GM21737 (cell line): ENCODE measurements at regions not wholly inside any gene's neighbourhood (a gene's known extent, or its start where the extent isn't known, plus 50 kb on each side); places are given as distances from the start of the nearest gene placed in this dataset.
"Not testable (repeated sequence)": the region's sequence is repeated elsewhere in the genome, so short reads cannot be mapped to it uniquely, and the experiment has no call there.

ENCODE experiments used
- ATAC-seq: cut with Tn5 transposase; IDR thresholded peaks from one replicate; pipeline ENCODE4 v1.9.1; 2021; ENCODE audit warnings: mild to moderate bottlenecking, moderate library complexity; ENCODE audit not compliant: unreplicated experiment

GRCh38 chr1:239960366-239960765 is 131.3 kb upstream of the FMN2 start:
- no peak for ATAC-seq

DNA sequence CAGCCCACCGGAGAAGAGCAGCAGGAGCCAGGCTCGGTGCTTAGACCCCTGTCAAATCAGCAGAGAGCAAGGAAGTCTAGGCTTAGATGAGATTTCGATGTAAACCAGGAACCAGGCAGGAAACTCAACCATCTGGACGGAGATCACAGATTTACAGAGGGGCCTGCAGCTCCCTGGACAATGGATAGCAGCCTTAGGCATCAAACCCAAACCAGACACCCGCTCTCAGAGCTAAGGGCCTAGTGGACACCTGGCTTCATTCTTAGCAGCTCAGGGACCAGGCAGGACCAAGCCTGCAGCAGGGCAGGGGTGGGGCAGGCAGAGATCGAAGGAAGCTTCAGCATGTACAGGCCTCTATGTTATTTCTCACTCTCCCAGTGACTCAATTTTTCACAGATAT is 127.8 kb upstream of the FMN2 start:
- no peak for ATAC-seq

GRCh38 chr1:239976130-239976968 is 115.3 kb upstream of the FMN2 start:
- peak; percentile 86 for ATAC-seq

DNA sequence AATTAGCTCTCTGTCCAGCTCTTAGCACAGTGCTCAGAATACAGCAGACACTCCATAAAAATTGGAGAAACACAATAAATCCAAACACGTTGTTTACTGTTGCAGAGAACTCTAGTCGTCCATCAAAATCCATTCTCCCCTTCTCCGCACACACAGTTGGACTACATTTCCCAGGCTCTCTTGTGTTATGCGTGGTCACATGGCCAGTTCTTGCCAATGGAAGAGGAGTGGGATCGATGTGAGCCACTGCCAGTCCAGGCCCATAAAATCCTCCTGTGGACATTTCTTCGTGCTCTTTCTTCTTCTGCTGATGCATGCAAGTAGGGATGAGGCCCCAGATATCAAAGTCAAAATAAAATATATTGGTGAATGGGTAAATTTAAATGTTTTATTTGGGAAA is 114.3 kb upstream of the FMN2 start:
- ATAC-seq, result no peak

DNA sequence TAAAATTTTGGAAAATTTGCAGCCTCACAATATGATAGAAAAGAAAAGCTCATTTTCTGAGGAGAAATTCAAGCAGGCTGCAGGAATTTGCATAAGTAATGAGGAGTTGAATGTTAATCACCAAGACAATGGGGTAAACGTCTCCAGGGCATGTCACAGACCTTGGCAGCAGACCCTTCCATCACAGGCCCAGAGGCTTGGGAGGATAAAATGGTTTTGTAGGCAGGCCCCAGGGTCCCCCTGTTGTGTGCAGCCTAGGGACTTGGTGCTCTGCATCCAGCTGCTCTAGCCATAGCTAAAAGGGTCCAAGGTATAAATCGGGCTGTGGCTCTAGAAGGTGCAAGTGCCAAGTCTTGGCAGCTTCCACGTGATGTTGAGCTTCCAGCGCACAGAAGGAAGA is 112.2 kb upstream of the FMN2 start:
- ATAC-seq, result no peak

DNA sequence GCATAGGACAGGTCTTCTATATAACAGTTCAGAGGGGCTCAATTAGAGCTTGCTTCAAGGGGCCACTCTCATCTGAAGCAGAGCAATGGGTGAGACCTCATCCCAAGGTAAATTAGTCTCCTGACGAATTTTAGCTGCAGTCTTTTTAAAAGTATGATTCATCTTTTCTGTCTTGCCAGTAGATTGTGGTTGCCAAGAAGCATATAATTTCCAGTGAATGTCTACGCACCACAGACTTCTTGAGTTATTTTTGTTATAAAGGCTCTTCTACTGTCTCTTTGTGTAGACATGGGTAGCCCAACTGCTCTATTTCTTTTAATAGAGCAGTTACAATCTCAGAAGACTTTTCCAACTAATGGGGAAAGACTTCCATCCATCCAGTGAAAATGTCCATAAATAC is 108.9 kb upstream of the FMN2 start:
- no peak for ATAC-seq

DNA sequence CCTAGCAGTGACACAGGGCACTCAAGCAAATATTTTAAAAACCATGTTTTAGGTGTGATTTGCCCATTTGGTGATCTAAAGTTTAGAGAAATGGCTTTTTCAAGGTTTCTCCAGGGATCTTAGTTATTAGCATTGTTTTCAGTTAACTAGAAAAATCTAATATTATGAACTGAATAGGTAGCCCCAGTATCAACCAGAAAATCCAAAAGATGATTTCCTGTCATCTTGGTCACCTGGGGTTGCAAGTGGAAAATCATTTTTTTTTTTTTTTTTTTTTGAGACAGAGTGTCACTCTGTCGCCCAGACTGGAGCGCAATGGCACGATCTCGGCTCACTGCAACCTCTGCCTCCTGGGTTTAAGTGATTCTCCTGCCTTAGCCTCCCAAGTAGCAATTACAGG is 106.6 kb upstream of the FMN2 start:
- no peak for ATAC-seq

DNA sequence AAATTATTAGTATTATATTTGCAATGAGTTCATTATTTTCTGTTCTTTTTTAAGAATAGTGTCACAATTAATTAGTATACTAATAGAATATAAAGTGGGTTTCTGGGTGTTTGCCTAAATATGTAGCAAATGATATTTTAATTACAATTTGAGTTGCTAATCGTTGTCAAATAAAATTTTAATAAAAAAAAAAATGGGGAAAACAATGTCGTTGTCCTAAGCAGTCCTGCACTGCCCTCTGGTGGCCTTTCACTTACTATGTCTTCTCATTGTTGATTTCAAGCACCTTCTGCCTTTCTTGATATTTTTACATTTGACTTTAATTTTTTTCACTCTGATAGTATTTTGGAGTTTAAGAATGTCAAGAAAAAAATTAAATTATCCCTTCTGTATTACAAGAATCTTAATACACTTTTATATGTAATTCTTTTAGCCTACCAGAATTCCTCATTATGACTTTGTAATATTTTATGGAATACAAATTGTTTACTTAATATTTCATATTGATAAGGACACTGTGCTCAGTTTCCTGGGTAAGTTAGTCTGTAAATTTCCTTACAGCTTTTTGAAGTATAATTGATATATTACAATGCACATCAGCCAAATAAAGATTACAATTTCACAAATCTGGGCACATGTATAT is 104.5 kb upstream of the FMN2 start:
- ATAC-seq, result no peak

DNA sequence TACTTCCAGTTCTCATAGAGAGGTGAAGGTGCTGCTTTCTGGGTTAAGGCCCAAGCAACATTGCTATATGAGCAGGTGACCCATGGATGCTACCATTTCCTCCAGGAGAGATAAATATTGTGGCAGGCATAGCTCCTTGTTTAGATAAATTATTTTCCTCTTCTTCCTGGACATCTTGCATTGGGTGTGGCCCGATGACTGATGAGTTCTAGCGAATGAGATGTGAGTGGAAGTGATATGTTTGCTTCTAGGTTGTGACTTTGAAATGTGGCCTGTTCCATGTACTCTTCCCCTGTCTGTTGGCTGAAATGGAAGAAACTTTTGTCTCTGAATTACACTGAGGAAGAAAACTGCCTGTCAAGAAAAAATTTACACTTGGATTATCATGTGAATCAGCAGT is 101.7 kb upstream of the FMN2 start:
- ATAC-seq, result no peak

DNA sequence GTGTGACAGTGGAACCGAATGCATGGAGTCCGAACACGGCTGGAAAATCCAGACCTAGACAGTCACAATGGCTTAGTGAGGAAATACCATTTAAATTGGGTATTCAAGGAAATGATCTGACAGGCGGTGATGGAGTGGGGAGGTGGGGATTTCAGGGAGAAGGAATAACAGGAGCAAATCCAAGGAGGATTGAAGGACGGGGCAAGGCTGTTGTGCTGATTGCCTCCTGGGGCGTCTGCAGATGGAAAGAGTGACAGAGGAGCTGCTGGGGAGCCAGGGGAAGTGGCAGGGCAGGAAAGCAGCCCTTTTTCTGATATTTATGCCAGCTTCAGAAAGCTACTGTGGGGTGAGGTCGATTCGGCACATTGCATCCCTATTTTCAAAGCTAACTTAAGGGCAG is 99.1 kb upstream of the FMN2 start:
- ATAC-seq, result not testable (repeated sequence)

DNA sequence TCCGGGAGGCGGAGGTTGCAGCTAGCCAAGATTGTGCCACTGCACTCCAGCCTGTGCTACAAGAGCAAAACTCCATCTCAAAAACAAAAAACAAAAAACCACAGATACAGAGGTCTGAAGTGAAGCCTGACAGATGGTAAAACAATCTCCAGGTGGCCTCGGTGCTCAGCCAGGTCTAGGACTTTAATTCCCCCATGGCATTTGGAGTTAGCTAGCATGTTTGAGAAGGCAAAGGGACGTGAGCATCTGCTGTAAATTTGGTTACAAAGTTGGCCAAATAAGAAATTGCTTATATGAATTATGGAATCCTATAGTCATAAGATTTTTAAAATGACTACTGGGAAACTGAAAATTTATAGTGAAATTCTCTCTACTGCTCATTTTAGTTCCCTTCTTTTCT is 98.3 kb upstream of the FMN2 start:
- ATAC-seq, result no peak

GRCh38 chr1:239995281-239995680 is 96.4 kb upstream of the FMN2 start:
- ATAC-seq, result no peak

- ATAC-seq, result no peak
These were observed 94.5 kb upstream of the FMN2 start for GRCh38 chr1:239997160-239997514.

DNA sequence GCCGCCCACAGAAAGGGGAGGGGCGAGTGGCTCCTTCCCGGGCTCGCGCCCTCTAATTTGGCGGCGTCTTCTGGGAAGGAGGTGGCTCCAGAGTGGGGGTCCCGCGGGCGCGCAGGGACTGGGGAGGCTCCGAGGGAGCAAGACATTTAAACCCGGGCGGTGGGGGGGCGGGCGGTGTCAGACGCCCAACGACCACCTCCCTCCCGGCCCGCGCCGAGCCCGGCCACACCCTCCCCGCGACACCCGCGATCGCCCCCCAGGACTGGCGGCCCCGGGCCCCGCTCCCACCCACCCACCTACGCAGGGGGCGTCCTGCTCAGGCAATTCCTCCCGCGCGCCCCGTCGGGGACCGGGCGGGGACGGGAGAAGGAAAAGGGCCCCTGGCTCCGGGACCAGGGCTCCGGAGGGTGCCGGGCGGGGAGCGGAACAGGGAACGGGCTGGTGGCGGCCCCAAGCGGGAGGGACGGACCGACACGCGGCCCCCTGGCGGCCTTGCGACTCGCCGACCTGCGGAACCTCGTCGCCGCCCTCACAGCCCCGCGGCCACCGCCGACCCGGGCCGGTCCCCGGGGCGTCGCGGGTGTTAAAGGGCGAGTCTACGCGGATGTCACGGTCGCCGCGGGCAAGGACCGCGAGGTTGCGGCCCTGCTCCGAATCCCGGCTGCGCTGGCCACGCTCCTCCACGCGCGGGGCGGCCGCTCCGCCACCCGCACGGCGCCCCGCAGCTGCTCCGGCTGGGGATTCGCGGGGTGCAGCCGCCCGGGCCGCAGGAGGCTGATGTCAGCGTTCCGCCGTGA is 94.0 kb upstream of the FMN2 start:
- ATAC-seq, result no peak

- ATAC-seq, result no peak
These were observed 93.4 kb upstream of the FMN2 start for GRCh38 chr1:239998312-239998649.

DNA sequence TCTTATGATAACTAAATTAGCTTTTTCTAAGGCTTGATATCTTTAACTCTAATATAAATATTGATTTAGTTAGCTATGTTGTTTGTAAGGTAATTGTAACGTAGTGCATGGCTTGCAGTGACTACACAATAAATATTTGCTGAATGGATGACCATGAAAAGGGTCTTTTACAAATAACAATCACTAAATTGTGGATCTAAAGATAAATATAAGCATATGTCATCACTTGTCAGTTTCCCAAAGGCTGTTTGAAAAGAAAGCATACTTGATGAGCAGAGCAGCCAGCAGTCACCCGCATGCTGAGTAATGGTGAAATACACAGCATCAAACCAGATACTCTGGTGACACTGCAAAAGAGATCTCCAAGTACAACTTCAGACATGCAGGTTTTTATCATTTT is 92.5 kb upstream of the FMN2 start:
- ATAC-seq, result no peak

DNA sequence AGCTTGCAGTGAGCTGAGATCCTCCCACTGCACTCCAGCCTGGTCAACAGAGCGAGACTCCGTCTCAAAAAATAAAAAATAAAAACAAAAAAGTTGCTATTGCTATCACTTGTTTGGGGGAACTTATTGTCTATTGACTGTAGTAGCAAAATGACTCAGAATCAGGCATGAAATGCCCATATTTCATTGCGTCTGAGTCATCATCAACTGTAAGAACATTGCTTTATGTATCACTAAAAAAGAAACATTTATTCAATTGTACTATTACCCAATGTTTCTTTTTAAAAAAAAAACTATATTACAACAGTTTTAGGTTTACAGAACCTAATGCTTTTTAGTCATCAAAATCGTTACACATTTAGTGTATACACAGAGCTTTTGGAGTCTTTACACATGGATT is 91.0 kb upstream of the FMN2 start:
- no peak for ATAC-seq

DNA sequence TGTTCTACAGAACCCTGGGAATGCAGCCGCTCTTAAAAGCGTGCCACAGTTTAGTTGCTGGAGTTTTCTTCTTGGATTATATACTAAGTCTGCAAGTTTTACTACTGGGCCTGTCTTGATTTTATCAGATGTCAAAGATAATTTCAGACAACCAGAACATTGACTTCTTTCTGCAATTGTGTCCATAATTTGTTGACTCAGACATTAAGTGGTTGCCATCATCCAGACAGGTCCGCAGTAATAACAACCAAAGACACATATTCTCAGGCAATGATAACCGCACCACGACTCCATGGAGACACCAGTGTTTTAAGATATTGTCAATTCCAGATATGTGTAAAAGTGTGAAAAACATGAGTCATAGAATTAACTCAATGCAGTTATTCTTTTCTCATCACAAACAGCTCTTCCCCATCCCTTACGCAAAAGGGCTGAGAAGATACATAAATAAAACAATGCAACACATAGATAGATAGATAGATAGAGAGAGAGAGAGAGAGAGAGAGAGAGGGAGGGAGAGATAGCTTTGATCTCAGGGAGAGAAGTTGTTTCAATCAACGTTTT is 90.4 kb upstream of the FMN2 start:
- no peak for ATAC-seq

GRCh38 chr1:240004086-240004749 is 87.5 kb upstream of the FMN2 start:
- ATAC-seq, result no peak

GRCh38 chr1:240005997-240006650 is 85.6 kb upstream of the FMN2 start:
- ATAC-seq, result no peak

DNA sequence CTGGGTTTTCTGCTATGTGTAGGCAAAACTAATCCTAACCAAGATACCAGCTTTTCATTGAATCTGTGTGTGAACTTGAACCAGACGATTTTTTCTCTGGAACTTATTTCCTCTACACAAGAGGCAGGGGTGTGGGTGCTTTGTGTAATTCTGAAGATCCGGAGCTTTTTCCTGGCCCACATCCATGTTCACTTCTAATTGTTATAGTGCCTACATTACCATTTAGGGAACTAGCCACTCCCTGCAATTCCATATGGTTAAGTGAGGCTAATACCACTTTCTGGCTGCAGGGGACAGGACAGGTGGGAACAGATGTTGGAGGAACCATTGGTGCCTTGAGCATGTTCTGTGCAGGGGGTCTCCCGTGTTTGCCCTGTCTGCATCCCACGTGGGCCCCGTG is 83.4 kb upstream of the FMN2 start:
- no peak for ATAC-seq
